K562 (cell line): ENCODE measurements at regions not wholly inside any gene's neighbourhood (a gene's known extent, or its start where the extent isn't known, plus 50 kb on each side); places are given as distances from the start of the nearest gene placed in this dataset.

Source experiments
- ARID2 ChIP-seq: fragments of 450-650 bp; IDR thresholded peaks from 2 replicates; pipeline ENCODE4 v1.6.1; 2017; ENCODE audit warnings: antibody characterized with exemption, mild to moderate bottlenecking
- CAMTA2 ChIP-seq: fragments of 250-450 bp; sonication (Bioruptor Pico); conservative IDR thresholded peaks from 2 replicates; pipeline ENCODE4 v1.5.1; 2022
- CBX5 ChIP-seq: IDR thresholded peaks from 2 replicates; pipeline ENCODE4 v1.6.1; 2014; ENCODE audit warnings: low read depth, borderline replicate concordance
- CREM ChIP-seq: IDR thresholded peaks from 2 replicates; pipeline ENCODE4 v1.6.1; 2014; ENCODE audit warnings: antibody characterized with exemption, low read depth
- CTCF ChIP-seq, 3 experiments: IDR thresholded peaks in 2 of 3; conservative IDR thresholded peaks in 1 of 3; 2 replicates each; pipeline ENCODE4 v1.5.1; 2011 to 2012; ENCODE audit warnings: low read length in 3 of 3, mild to moderate bottlenecking in 3 of 3, control low read depth in 2 of 3, improper control_type of control experiment in 1 of 3, inconsistent platforms in 1 of 3, low read depth in 1 of 3, mixed read lengths in 1 of 3, moderate library complexity in 1 of 3; ENCODE audit not compliant: insufficient read depth in 2 of 3
- FIP1L1 ChIP-seq: fragments of 200-400 bp; formaldehyde crosslinking; IDR thresholded peaks from 2 replicates; pipeline ENCODE4 v1.6.1; 2018; ENCODE audit warnings: mild to moderate bottlenecking, low read depth, low read length; ENCODE audit not compliant: poor library complexity, severe bottlenecking
- HNRNPK ChIP-seq: fragments of 200-400 bp; formaldehyde crosslinking; IDR thresholded peaks from one replicate; pipeline ENCODE4 v1.6.1; 2018; ENCODE audit warnings: mild to moderate bottlenecking, low read depth, low read length; ENCODE audit not compliant: poor library complexity, severe bottlenecking
- MAX ChIP-seq: sonication (generic); formaldehyde crosslinking; IDR thresholded peaks from 2 replicates; pipeline ENCODE4 v1.9.0; 2022; ENCODE audit warnings: mild to moderate bottlenecking, missing genetic modification reagents
- POLR2AphosphoS5 ChIP-seq: IDR thresholded peaks from 2 replicates; pipeline ENCODE4 v1.6.1; 2011; ENCODE audit warnings: mild to moderate bottlenecking, low read depth, low read length, moderate library complexity; ENCODE audit not compliant: control insufficient read depth, insufficient read depth
- RB1 ChIP-seq: fragments of 450-650 bp; IDR thresholded peaks from 2 replicates; pipeline ENCODE4 v1.6.1; 2017; ENCODE audit warnings: low read depth, mild to moderate bottlenecking
- RFX5 ChIP-seq: IDR thresholded peaks from 2 replicates; pipeline ENCODE4 v1.6.1; 2011; ENCODE audit warnings: low read depth, mild to moderate bottlenecking, improper control_type of control experiment, low read length
- TBL1XR1 ChIP-seq, 2 experiments: IDR thresholded peaks; 2 replicates each; pipeline ENCODE4 v1.6.1; 2012; ENCODE audit warnings: improper control_type of control experiment in 2 of 2, low read length in 2 of 2, mild to moderate bottlenecking in 1 of 2
- TBP ChIP-seq: optimal IDR thresholded peaks from 2 replicates; pipeline ENCODE3; 2011; ENCODE audit warnings: low read depth, low read length, improper control_type of control experiment
- ZNF274 ChIP-seq: IDR thresholded peaks from 2 replicates; pipeline ENCODE4 v1.6.1; 2011; ENCODE audit warnings: low read depth, mild to moderate bottlenecking, low read length, moderate library complexity, borderline replicate concordance

GRCh38 chr1:189726806-189727205 lies 750.9 kb downstream of the BRINP3 start:
- TF ChIP-seq ZNF274, result no peak
- no peak for TF ChIP-seq CTCF (IDR thresholded peaks at IDR 0.05 in 2 of 3, conservative IDR thresholded peaks at IDR 0.05 in 1 of 3; ENCODE audit: insufficient read depth in 2 of 3, low read depth in 1 of 3, low read length in 3 of 3)
- no peak for TF ChIP-seq HNRNPK
- TF ChIP-seq RFX5, result no peak
- no peak for TF ChIP-seq MAX
- TF ChIP-seq POLR2AphosphoS5, result no peak
- no peak for TF ChIP-seq CREM
- no peak for TF ChIP-seq ARID2
- no peak for TF ChIP-seq CAMTA2 (CRISPR knock-in tag)
- TF ChIP-seq RB1, result no peak
- TF ChIP-seq TBL1XR1 (IDR thresholded peaks at IDR 0.05; ENCODE audit: low read length in 2 of 2), result no peak
- no peak for TF ChIP-seq TBP
- no peak for TF ChIP-seq FIP1L1
- no peak for TF ChIP-seq CBX5
